ENCODE measurements at regions not wholly inside any gene's neighbourhood (a gene's known extent, or its start where the extent isn't known, plus 50 kb on each side); places are given as distances from the start of the nearest gene placed in this dataset.

- TF ChIP-seq EZH2 (IDR thresholded peaks at IDR 0.05; ENCODE audit: insufficient read depth, poor library complexity, severe bottlenecking) (no peak), EZH2phosphoT487 (IDR thresholded peaks at IDR 0.05; ENCODE audit: insufficient read depth, low read depth) (no peak)
Measured at GRCh38 chr13:47726394-47726793, 274.7 kb downstream of the SUCLA2 start.
